ENCODE measurements at regions not wholly inside any gene's neighbourhood (a gene's known extent, or its start where the extent isn't known, plus 50 kb on each side); places are given as distances from the start of the nearest gene placed in this dataset.

GRCh38 chr9:106085479-106085878 is 391.1 kb downstream of the TMEM38B start:
- ChIA-PET POLR2A (no interaction called here), CTCF (no interaction called here)
- Histone ChIP-seq H4K20me1 (replicated peaks; ENCODE audit: control insufficient read depth, extremely low read depth, insufficient read depth, low read length) (no peaks in the 10 kb centered on the region), H3K27me3 (ENCODE audit: control insufficient read depth in 2 of 2, insufficient read depth in 2 of 2, low read length in 2 of 2) (no peaks in the 10 kb centered on the region), H3K9me1 (replicated peaks; ENCODE audit: control insufficient read depth, extremely low read depth, insufficient read depth, low read length) (no peaks in the 10 kb centered on the region), H3K9ac (replicated peaks; ENCODE audit: extremely low read depth, insufficient read depth, low read length) (no peak overlapping the region), H3K36me3 (ENCODE audit: control insufficient read depth in 2 of 2, extremely low read depth in 1 of 2, insufficient read depth in 2 of 2, low read length in 2 of 2) (no peaks in the 10 kb centered on the region), H3K79me2 (ENCODE audit: control insufficient read depth, insufficient read depth, low read length) (no peaks in the 10 kb centered on the region), H3K4me3 (replicated peaks in 1 of 3; ENCODE audit: insufficient read depth in 1 of 3, low read depth in 1 of 3, low read length in 3 of 3) (no peak overlapping the region), H3K4me2 (ENCODE audit: insufficient read depth, low read length) (no peak overlapping the region), H3K4me1 (ENCODE audit: control insufficient read depth, extremely low read depth, insufficient read depth, low read length) (no peaks in the 10 kb centered on the region), H3K27ac (ENCODE audit: insufficient read depth, low read depth, low read length) (no peak overlapping the region), H2AFZ (ENCODE audit: low read depth, low read length) (no peak overlapping the region), H3K9me3 (replicated peaks; ENCODE audit: control insufficient read depth, insufficient read depth, low read length) (peaks cover 4% of the 10 kb centered on the region)
- intact Hi-C loops (cut with micrococcal nuclease): no loop called here
- DNase-seq (ENCODE audit: low read depth, low spot score) (no peak), FAIRE-seq (no peak)
- no peak for TF ChIP-seq MYC (IDR thresholded peaks at IDR 0.05; ENCODE audit: low read depth, low read length)
- no peak for TF ChIP-seq MAX (IDR thresholded peaks at IDR 0.05; ENCODE audit: insufficient read depth, insufficient read length)
- no TSS peak for BruUV-seq (replicated peaks)
- dilution Hi-C loops (cut with MboI; ENCODE audit: extremely low pct_ligation_motif_present, low sequenced_read_pairs): no loop called here

GRCh38 chr9:106092083-106092482 is 397.7 kb downstream of the TMEM38B start:
- Histone ChIP-seq H3K9ac (replicated peaks; ENCODE audit: extremely low read depth, insufficient read depth, low read length) (no peak overlapping the region), H2AFZ (ENCODE audit: low read depth, low read length) (no peak overlapping the region), H3K4me3 (replicated peaks in 1 of 3; ENCODE audit: insufficient read depth in 1 of 3, low read depth in 1 of 3, low read length in 3 of 3) (no peak overlapping the region), H3K9me1 (replicated peaks; ENCODE audit: control insufficient read depth, extremely low read depth, insufficient read depth, low read length) (no peaks in the 10 kb centered on the region), H3K27me3 (ENCODE audit: control insufficient read depth in 2 of 2, insufficient read depth in 2 of 2, low read length in 2 of 2) (no peaks in the 10 kb centered on the region), H3K27ac (ENCODE audit: insufficient read depth, low read depth, low read length) (no peak overlapping the region), H3K9me3 (replicated peaks; ENCODE audit: control insufficient read depth, insufficient read depth, low read length) (peaks cover 2% of the 10 kb centered on the region), H3K4me2 (ENCODE audit: insufficient read depth, low read length) (no peak overlapping the region), H3K4me1 (ENCODE audit: control insufficient read depth, extremely low read depth, insufficient read depth, low read length) (no peaks in the 10 kb centered on the region), H3K79me2 (ENCODE audit: control insufficient read depth, insufficient read depth, low read length) (no peaks in the 10 kb centered on the region), H4K20me1 (replicated peaks; ENCODE audit: control insufficient read depth, extremely low read depth, insufficient read depth, low read length) (no peaks in the 10 kb centered on the region), H3K36me3 (ENCODE audit: control insufficient read depth in 2 of 2, extremely low read depth in 1 of 2, insufficient read depth in 2 of 2, low read length in 2 of 2) (no peaks in the 10 kb centered on the region)
- no TSS peak for BruUV-seq (replicated peaks)
- POLR2A ChIA-PET: no interaction called here
- DNase-seq (ENCODE audit: low read depth, low spot score) (no peak), FAIRE-seq (no peak)
- intact Hi-C loops (cut with micrococcal nuclease) (no loop called here), dilution Hi-C loops (cut with MboI; ENCODE audit: extremely low pct_ligation_motif_present, low sequenced_read_pairs) (no loop called here)
- CTCF ChIA-PET: no interaction called here
- TF ChIP-seq MAX (IDR thresholded peaks at IDR 0.05; ENCODE audit: insufficient read depth, insufficient read length) (no peak), POLR2A (IDR thresholded peaks at IDR 0.05; ENCODE audit: low read depth, low read length) (no peak), CTCF (IDR thresholded peaks at IDR 0.05; ENCODE audit: extremely low read depth in 1 of 2, insufficient read depth in 1 of 2, low read depth in 1 of 2, low read length in 2 of 2) (no peak), GATA2 (IDR thresholded peaks at IDR 0.05; ENCODE audit: insufficient read depth, insufficient read length, low read depth, low read length) (no peak), JUN (IDR thresholded peaks at IDR 0.05; ENCODE audit: borderline replicate concordance, insufficient read depth, insufficient read length, low read depth) (no peak), FOS (IDR thresholded peaks at IDR 0.05; ENCODE audit: borderline replicate concordance, insufficient read depth, low read length) (no peak), POLR2AphosphoS5 (IDR thresholded peaks at IDR 0.05; ENCODE audit: insufficient read depth, low read depth, low read length) (no peak), EZH2 (IDR thresholded peaks at IDR 0.05; ENCODE audit: borderline replicate concordance, low read depth, low read length, severe bottlenecking) (no peak), MYC (IDR thresholded peaks at IDR 0.05; ENCODE audit: low read depth, low read length) (no peak)
